ELR (cell line): ENCODE measurements at regions not wholly inside any gene's neighbourhood (a gene's known extent, or its start where the extent isn't known, plus 50 kb on each side); places are given as distances from the start of the nearest gene placed in this dataset.
"Not testable (repeated sequence)": the region's sequence is repeated elsewhere in the genome, so short reads cannot be mapped to it uniquely, and the experiment has no call there.

ENCODE experiments used
- DNase-seq: peaks from one replicate; pipeline ENCODE4 v3.0.0-alpha.2; 2015; ENCODE audit warnings: low read depth

- DNase-seq, result no peak
Observed at GRCh38 chr4:167939863-167940616, 152.3 kb upstream of the ANXA10 start.

- DNase-seq, result no peak
Observed at GRCh38 chr4:167943872-167944505, 148.3 kb upstream of the ANXA10 start.

GRCh38 chr4:167944721-167945120, 147.6 kb upstream of the ANXA10 start:
- DNase-seq, result no peak

GRCh38 chr4:167955006-167955405, 137.3 kb upstream of the ANXA10 start:
- no peak for DNase-seq

- DNase-seq, result peak; percentile 77
Observed at GRCh38 chr4:167956676-167957075, 135.7 kb upstream of the ANXA10 start.

GRCh38 chr4:167964766-167965373, 127.5 kb upstream of the ANXA10 start:
- DNase-seq, result peak; percentile 44

- peak; percentile 79 for DNase-seq
Observed at GRCh38 chr4:167966143-167966542, 126.2 kb upstream of the ANXA10 start.

- no peak for DNase-seq
Observed at GRCh38 chr4:167973513-167973912, 118.8 kb upstream of the ANXA10 start.

- no peak for DNase-seq
Observed at GRCh38 chr4:167985565-167985964, 106.8 kb upstream of the ANXA10 start.

- no peak for DNase-seq
Observed at GRCh38 chr4:167986044-167986443, 106.3 kb upstream of the ANXA10 start.

- DNase-seq, result no peak
Observed at GRCh38 chr4:167987285-167987684, 105.1 kb upstream of the ANXA10 start.

- peak; percentile 31 for DNase-seq
Observed at GRCh38 chr4:167989815-167990214, 102.5 kb upstream of the ANXA10 start.

GRCh38 chr4:168008112-168008511, 84.2 kb upstream of the ANXA10 start:
- not testable (repeated sequence) for DNase-seq

- DNase-seq, result peak; percentile 44
Observed at GRCh38 chr4:168019019-168019651, 73.2 kb upstream of the ANXA10 start.

- no peak for DNase-seq
Observed at GRCh38 chr4:168019921-168020320, 72.4 kb upstream of the ANXA10 start.

- DNase-seq, result peak; percentile 41
Observed at GRCh38 chr4:168021666-168022065, 70.7 kb upstream of the ANXA10 start.

- DNase-seq, result peak; percentile 53
Observed at GRCh38 chr4:168028568-168028967, 63.8 kb upstream of the ANXA10 start.

GRCh38 chr4:168028970-168029597, 63.3 kb upstream of the ANXA10 start:
- DNase-seq, result peak; percentile 40

- DNase-seq, result no peak
Observed at GRCh38 chr4:168037676-168038075, 54.7 kb upstream of the ANXA10 start.

- DNase-seq, result peak; percentile 7
Observed at GRCh38 chr4:168039593-168039992, 52.7 kb upstream of the ANXA10 start.
